GM13977 (cell line): ENCODE measurements at regions not wholly inside any gene's neighbourhood (a gene's known extent, or its start where the extent isn't known, plus 50 kb on each side); places are given as distances from the start of the nearest gene placed in this dataset.

Experiments used
- DNase-seq: peaks from one replicate; pipeline ENCODE4 v3.0.0; 2012; ENCODE audit warnings: low spot score
- in situ Hi-C: fragments of 300-500 bp; cut with MboI; formaldehyde crosslinking; loops from one replicate; pipeline ENCODE4 v1.12.0; 2022; ENCODE audit warnings: low sequenced_read_pairs, low pct_unique_long_range_greater_than_20kb, mixed read lengths, inconsistent platforms; ENCODE audit not compliant: unreplicated experiment
- TF ChIP-seq, protein P1 (sequence below): IDR thresholded peaks from 2 replicates; pipeline ENCODE4 v1.5.1; 2012; ENCODE audit warnings: mild to moderate bottlenecking, control low read depth; ENCODE audit not compliant: insufficient read depth; ENCODE audit errors: extremely low read depth, missing control alignments

DNA sequence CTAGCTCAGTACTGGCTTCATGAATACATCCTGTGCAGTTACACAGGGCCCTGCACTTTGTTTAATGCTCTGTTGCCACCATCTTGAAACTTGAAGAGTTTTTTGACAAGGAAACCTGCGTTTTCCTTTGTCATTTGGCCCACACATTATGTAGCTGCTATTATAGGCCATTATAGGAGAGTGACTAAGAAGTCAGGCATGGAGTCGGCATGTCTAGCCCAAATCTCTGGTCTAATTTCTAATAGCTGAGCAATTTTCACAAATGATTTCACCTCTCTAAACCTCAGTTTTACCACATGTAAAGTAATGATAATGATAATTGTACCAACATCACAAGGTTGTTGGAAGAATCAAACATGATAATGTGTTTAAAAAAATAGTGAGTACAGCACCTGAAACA is 67.1 kb upstream of the MYLIP start:
- in situ Hi-C loops, result no loop called here
- TF ChIP-seq, protein P1, sequence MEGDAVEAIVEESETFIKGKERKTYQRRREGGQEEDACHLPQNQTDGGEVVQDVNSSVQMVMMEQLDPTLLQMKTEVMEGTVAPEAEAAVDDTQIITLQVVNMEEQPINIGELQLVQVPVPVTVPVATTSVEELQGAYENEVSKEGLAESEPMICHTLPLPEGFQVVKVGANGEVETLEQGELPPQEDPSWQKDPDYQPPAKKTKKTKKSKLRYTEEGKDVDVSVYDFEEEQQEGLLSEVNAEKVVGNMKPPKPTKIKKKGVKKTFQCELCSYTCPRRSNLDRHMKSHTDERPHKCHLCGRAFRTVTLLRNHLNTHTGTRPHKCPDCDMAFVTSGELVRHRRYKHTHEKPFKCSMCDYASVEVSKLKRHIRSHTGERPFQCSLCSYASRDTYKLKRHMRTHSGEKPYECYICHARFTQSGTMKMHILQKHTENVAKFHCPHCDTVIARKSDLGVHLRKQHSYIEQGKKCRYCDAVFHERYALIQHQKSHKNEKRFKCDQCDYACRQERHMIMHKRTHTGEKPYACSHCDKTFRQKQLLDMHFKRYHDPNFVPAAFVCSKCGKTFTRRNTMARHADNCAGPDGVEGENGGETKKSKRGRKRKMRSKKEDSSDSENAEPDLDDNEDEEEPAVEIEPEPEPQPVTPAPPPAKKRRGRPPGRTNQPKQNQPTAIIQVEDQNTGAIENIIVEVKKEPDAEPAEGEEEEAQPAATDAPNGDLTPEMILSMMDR, result no peak
- no peak for DNase-seq

GRCh38 chr6:16060039-16060438 is 68.8 kb upstream of the MYLIP start:
- in situ Hi-C loops, result no loop called here
- DNase-seq, result no peak
- TF ChIP-seq, protein P1, result no peak

DNA sequence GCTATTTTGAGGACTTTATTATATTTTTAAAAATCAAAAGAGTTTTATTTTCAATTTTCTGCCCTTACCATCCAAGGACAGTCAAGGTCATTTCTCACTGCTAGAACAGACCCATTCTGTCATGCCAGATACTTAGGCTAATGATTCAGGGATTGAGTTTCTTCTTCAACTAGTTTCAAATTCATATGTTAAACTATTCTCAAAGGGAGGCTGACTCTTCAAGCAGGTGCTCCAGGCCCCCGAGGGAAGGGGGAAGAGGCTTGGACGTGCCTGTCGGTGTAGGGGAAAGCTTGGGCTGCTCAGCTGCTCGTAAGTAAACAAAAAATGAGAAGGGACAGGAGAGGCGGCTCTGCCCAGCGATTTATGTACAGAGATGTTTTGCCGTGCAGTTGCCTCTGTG is 69.4 kb upstream of the MYLIP start:
- in situ Hi-C loops, result no loop called here
- DNase-seq, result no peak
- TF ChIP-seq, protein P1, result no peak

GRCh38 chr6:16058929-16059345 is 69.9 kb upstream of the MYLIP start:
- in situ Hi-C loops, result no loop called here
- TF ChIP-seq, protein P1, result no peak
- no peak for DNase-seq

DNA sequence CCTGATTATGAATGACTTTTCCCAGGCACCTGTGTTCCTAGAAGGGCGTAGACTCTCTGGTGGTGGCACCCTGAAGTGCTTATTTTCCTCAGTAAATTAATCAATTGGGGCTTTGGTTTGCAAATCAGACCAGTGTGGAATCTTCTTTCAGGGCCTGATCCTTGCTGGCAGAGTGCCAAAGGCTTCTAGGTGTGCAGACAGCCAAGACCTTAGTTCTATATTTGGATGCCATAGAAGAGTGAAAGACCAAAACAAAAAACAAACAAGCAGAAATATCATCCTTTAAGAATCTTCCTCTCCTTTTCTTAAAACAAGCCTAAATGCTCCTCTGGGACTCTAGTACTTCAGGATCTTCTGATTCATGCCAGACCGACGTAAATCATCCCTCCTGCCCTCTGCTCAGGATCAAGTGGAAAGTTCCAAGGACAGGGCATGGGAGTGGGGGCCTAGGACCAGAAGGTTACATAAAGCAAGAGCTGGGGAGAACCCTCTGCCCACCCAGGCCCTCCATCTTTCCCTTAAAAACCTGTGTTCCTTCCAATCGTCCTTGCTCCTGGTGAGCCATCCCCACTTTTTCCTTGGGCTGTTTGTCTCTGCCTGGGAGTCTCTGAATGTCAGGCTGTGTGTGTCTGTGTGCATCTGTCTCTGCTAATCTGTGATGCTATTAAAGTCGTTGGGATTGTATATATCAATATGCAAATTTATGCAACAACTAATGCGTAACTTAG is 70.5 kb upstream of the MYLIP start:
- in situ Hi-C loops, result no loop called here
- DNase-seq, result no peak
- TF ChIP-seq, protein P1, result no peak

- TF ChIP-seq, protein P1, result no peak
- DNase-seq, result no peak
- in situ Hi-C loops, result no loop called here
Measured at GRCh38 chr6:16057446-16057845, 71.4 kb upstream of the MYLIP start.
